HG03064 (cell line): ENCODE measurements at regions not wholly inside any gene's neighbourhood (a gene's known extent, or its start where the extent isn't known, plus 50 kb on each side); places are given as distances from the start of the nearest gene placed in this dataset.

ENCODE experiments used
- ATAC-seq: cut with Tn5 transposase; IDR thresholded peaks from one replicate; pipeline ENCODE4 v1.9.1; 2021; ENCODE audit warnings: low read depth; ENCODE audit not compliant: unreplicated experiment

- no peak for ATAC-seq
Observed at GRCh38 chr13:67775359-67775758, 545.2 kb upstream of the PCDH9 start.

- no peak for ATAC-seq
Observed at GRCh38 chr13:67772807-67773453, 542.8 kb upstream of the PCDH9 start.

- no peak for ATAC-seq
Observed at GRCh38 chr13:67771106-67771505, 541.0 kb upstream of the PCDH9 start.

GRCh38 chr13:67769987-67770341, 539.8 kb upstream of the PCDH9 start:
- no peak for ATAC-seq

- ATAC-seq = no peak
Observed at GRCh38 chr13:67769063-67769986, 539.2 kb upstream of the PCDH9 start.

GRCh38 chr13:67763984-67764383, 533.8 kb upstream of the PCDH9 start:
- ATAC-seq = no peak

DNA sequence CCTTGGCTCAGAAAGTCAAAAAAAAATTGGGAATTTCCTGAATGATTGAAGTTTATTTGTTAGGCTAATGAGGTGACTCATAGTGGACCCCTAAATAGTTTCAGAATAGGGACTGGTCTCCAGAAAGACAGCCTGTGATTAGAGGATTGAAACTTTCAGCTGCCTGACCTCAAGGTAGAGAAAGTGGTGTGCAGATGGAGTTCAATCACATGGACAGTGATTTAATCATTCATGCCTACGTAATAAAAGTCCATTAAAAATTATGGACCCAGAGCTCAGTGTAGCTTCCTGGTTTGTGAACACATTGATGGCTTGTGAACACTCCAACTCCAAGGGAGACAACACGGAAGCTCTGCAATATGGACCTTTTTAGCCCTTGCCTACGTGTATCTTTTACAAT, 533.2 kb upstream of the PCDH9 start:
- ATAC-seq = no peak

DNA sequence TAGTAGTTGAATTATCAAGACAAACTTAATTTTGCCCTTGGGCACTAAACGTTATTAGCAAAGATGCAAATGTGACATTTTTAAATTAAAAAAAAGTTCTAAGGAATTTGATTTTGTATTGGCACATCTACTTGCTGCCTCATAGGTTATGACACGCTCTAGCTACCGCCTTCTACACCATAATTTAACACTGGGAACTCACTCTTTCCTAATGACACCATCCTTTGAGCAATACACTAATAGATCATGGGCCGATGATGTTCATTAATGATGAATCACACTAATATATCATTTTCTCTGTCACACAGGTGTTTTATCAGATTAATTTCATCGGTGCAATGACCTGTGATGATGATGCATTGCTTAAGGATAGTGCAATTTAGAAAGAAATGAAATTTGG, 528.8 kb upstream of the PCDH9 start:
- no peak for ATAC-seq

GRCh38 chr13:67754012-67754411, 523.9 kb upstream of the PCDH9 start:
- no peak for ATAC-seq

DNA sequence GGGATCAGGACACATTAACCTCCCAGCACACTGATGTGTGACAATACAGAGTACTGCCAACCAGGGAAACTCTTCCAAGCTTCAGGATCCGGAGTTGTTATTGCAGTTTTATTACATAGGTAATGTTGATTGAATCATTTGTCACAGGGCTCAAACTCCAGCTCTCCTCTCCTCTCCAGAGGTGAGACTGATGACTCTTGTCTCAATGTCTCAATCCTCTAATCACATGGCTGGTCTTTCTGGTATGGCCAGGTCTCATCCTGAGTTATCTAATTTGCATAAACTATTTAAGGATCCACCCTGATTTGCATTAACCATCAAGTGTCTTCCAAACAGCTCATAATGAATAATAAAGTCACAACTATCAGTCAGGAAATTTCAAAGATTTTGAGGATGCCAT, 522.6 kb upstream of the PCDH9 start:
- ATAC-seq = no peak

DNA sequence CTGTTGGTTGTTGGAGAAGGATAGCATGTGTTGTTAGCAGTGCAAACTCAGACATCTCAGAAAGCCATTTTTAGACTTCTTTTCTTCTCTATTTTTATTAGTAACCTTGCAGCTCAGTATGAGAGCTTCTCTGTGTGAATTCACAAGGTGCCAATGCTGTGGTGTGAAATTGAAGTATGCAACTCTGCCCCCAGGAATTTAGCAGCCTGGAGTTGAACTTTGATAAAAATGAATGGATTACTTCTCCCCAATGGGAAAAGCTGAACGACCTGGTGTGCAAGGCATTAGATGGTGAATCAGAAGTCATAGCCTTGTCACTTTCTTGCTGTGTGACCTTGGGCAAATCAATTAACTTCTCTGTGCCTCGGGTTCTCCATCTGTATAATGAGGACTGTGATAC, 512.3 kb upstream of the PCDH9 start:
- no peak for ATAC-seq

DNA sequence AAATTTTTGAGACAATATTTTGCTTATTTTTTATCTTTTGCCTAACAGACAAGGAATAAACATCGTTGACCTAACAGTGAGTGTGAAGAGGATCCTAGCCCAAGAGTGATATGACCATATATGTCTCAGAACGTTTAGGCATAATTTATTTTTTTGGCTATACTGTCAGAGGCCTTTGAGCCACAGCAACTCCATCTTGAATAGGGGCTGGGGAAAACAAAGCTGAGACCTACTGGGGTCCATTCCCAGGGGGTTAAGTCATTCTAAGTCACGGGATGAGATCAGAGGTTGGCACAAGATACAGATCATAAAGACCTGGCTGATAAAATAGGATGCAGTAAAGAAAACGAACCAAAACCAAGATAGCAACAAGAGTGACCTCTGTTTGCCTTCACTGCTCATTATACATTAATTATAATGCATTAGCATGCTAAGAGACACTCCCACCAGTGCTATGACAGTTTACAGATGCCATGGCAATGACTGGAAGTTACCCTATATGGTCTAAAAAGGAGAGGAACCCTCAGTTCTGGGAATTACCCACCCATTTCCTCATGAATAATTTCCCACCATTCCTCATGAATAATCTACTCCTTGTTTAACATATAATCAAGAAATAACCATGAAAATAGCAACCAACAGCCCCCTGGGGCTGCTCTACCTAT, 510.9 kb upstream of the PCDH9 start:
- ATAC-seq = no peak

DNA sequence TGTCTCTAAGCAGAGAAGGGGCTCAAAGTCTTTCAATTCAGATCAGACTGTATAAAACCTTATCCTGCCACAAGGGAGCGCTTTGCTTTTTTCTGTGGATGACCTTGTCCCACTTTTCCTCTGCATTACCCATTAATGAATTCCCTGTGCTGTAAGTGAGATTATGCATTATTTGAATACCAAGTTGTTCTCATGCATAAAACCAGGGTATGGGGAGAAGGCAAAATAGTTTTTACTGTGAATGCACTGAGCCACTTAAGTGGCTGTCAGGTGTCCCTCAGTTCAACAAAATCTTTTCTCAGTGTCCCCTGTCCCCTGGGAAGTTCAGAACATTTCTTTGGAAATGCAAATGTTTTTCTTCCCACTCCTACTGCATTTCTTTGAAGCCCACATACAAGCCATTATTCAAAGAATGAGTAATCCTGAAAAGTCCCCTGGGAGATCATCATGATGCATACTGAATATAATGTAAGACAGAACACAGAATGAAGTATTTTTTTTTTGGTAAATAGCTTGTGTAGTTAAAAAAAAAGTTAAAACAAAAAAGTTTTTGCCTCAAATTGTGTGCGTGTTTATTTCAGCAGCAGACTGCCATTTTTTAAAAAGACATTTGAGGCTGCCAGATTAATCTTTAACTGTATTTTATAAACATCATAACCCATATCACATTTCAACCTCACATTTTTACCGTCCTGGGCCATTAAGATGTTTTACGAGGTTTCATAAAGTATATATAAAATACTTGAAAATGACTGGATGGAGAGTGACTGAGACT, 506.7 kb upstream of the PCDH9 start:
- no peak for ATAC-seq

- ATAC-seq = no peak
Observed at GRCh38 chr13:67735651-67736050, 505.5 kb upstream of the PCDH9 start.

DNA sequence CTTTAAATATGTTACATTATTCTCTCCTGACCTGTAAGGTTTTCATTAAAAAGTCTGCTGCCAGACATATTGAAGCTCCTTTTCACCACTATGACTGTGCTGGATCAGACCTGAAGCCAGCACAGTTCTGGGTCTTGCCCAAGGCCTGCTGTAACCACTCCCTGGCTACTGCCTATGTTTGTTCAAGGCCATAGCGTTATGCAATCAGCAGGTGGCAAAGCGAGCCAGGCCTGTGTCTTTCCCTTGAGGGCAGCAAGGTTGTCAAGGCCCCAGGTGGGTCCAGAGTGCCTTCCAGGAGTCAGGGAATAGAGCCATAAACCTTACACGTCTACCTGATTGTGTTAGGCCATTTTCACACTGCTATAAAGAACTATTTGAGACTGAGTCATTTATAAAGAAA, 496.8 kb upstream of the PCDH9 start:
- no peak for ATAC-seq

DNA sequence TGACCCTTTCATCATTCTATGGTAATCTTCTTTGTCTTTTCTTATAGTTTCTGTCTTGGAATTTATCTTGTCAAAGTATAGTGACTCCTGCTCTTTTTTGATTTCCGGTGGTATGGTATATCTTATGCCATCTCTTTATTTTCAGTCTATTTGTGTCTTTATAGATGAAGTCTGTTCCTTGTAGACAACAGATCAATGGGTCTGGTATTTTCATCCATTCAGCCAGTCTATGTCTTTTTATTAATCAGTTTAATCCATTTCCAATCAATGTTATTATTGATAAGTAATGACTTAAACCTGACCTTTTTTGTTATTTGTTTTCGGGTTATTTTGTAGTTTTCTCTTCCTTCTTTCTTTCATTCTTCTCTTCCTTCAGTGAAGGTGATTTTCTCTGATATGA, 495.9 kb upstream of the PCDH9 start:
- ATAC-seq = no peak

DNA sequence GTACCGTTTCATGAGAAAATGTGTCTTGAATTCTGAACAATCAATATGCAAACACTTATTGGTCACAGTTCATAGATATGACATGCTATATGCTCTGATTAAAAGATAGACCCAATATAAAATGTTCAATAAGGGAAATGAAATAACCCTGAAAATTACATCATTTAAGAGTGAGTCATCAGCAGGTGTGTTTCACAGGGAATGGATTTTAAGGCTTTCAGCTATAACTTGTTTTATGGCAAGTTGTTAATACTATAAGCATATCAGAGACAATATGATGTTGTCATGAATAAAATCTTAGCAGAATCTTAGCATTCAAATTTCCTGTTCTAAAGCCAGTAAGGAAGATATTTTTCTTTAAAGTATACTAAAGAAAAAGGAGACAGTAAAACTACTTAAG, 483.4 kb upstream of the PCDH9 start:
- ATAC-seq = no peak

DNA sequence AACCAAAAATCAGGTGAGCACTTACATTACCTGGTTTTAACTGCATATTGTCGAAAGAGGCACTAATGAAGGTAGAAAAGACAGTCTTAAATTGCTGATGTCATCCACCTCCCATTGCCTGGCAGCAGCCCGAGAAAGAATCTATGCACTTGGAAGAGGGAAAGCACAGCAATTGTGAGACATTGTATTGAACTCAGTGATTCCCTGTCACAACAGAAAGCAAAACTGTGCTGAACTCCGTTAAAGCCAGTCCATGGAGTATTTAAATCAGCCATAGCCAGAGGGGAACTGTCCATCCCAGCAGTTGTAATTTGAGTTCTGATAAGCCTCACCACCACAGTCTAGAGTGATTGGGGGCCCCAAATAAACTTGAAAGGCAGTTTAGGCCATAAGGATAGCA, 466.6 kb upstream of the PCDH9 start:
- no peak for ATAC-seq

DNA sequence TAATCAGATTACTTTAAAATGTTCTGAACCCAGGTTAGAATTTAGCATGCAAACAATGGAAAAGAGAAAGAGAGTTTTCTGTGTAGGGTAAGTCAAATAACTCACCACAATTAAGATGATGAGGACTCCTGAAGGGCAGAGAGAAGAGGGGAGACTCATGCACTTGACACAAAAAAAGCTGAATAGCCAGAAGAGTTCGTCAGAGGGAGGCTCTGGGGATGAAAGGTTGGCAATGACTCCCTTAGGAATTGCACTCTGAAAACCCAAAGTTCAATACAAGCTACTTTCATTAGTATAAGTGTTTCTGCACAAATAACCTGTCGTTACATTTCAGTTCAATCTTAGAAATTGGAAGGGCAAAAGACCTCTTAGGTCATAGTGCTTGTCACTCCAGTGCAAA, 434.4 kb upstream of the PCDH9 start:
- no peak for ATAC-seq

DNA sequence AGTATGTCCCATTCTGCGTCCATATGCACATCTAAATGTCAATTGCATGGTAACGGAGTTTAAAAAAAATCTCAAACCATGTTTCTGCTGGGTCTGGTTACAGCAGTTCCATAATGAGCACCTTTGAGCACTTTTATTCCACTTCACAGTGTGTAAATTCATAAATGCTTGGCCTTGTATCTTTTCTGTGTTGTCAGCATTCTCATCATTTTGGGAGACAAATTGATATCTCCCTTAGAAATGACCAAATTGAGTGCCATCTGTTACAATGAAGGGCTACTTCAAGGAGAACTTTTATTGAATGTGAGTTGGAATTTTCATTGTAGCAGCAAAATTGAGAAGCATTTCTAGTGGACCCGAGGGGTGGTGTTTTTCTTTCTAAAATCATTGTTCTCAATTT, 432.9 kb upstream of the PCDH9 start:
- no peak for ATAC-seq

- ATAC-seq = no peak
Observed at GRCh38 chr13:67652887-67653286, 422.8 kb upstream of the PCDH9 start.
